ENCODE measurements at regions not wholly inside any gene's neighbourhood (a gene's known extent, or its start where the extent isn't known, plus 50 kb on each side); places are given as distances from the start of the nearest gene placed in this dataset.

DNA sequence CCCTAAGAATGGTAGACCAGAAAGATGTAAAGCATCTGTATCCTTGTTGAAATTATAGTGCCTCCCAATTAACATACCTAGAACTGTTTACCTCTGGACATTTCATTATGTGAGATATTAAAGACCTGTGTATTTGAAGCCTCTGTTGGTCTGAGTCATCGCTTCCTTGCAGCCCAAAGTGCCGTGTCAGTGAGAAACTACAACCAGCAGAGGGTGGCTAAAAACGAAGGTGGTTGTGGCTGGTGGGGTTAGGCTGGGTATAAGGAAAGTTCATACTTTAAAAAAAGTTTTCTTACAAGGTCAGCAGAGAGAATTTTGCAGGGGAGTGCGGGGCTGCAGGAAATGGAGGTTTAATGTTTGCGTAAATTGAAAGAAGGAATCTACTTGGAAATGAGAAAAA lies 290.7 kb downstream of the TMEM114 start:
- TF ChIP-seq, protein P1, sequence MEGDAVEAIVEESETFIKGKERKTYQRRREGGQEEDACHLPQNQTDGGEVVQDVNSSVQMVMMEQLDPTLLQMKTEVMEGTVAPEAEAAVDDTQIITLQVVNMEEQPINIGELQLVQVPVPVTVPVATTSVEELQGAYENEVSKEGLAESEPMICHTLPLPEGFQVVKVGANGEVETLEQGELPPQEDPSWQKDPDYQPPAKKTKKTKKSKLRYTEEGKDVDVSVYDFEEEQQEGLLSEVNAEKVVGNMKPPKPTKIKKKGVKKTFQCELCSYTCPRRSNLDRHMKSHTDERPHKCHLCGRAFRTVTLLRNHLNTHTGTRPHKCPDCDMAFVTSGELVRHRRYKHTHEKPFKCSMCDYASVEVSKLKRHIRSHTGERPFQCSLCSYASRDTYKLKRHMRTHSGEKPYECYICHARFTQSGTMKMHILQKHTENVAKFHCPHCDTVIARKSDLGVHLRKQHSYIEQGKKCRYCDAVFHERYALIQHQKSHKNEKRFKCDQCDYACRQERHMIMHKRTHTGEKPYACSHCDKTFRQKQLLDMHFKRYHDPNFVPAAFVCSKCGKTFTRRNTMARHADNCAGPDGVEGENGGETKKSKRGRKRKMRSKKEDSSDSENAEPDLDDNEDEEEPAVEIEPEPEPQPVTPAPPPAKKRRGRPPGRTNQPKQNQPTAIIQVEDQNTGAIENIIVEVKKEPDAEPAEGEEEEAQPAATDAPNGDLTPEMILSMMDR (IDR thresholded peaks at IDR 0.05): no peak
- no peak for TF ChIP-seq POLR2A (IDR thresholded peaks at IDR 0.05)

All from adrenal gland (tissue), 5 donors.